ENCODE measurements at regions not wholly inside any gene's neighbourhood (a gene's known extent, or its start where the extent isn't known, plus 50 kb on each side); places are given as distances from the start of the nearest gene placed in this dataset.

GRCh38 chr2:149702571-149702970 is 115.0 kb upstream of the MMADHC start:
- FAIRE-seq (no peak), DNase-seq (ENCODE audit: extremely low read depth in 1 of 4, low spot score in 3 of 4) (no peak), ATAC-seq (no peak)
- Histone ChIP-seq H3K9me1 (ENCODE audit: control insufficient read depth, insufficient read depth, low read length) (no peaks in the 10 kb centered on the region), H3K4me3 (no peak overlapping the region), H3K9me3 (replicated peaks; ENCODE audit: control insufficient read depth, insufficient read depth, low read depth, low read length) (no peaks in the 10 kb centered on the region), H4K20me1 (replicated peaks; ENCODE audit: control insufficient read depth, insufficient read depth, low read length) (no peaks in the 10 kb centered on the region), H3K4me1 (replicated peaks in 1 of 2; ENCODE audit: control insufficient read depth in 2 of 2, insufficient read depth in 2 of 2, low read length in 2 of 2) (no peaks in the 10 kb centered on the region), H2AFZ (ENCODE audit: low read depth, low read length) (no peak overlapping the region), H3K27me3 (ENCODE audit: control insufficient read depth in 2 of 2, insufficient read depth in 2 of 2, low read length in 2 of 2) (no peaks in the 10 kb centered on the region), H3K27ac (ENCODE audit: extremely low read depth, low read depth, low read length) (no peak overlapping the region), H3K79me2 (ENCODE audit: control insufficient read depth, insufficient read depth, low read length) (no peaks in the 10 kb centered on the region), H3K36me3 (ENCODE audit: control insufficient read depth, insufficient read depth, low read length) (no peaks in the 10 kb centered on the region), H3K9ac (ENCODE audit: insufficient read depth in 1 of 2, low read depth in 2 of 2, low read length in 2 of 2) (no peak overlapping the region), H3K4me2 (ENCODE audit: insufficient read depth, low read length) (no peak overlapping the region)
- no TSS peak for BruUV-seq (replicated peaks)
- in situ Hi-C loops (cut with MboI): no loop called here
- WGBS (ENCODE audit: insufficient coverage, low coverage, missing lambda C conversion rate): 1% methylated on average over 4 of the region's 4 CpGs
- ChIA-PET POLR2A (no interaction called here), CTCF (ENCODE audit: low intra/inter-chr PET ratio) (no interaction called here)
- intact Hi-C loops (cut with micrococcal nuclease): no loop called here
- TF ChIP-seq ZNF766 (CRISPR knock-in tag; conservative IDR thresholded peaks at IDR 0.05) (no peak), TFE3 (CRISPR knock-in tag; IDR thresholded peaks at IDR 0.05) (no peak), STAT5B (CRISPR knock-in tag; IDR thresholded peaks at IDR 0.05) (no peak), ZMIZ1 (IDR thresholded peaks at IDR 0.05; ENCODE audit: low read depth in 2 of 2, low read length in 2 of 2) (no peak), CUX1 (CRISPR knock-in tag; IDR thresholded peaks at IDR 0.05) (no peak), ARID1B (IDR thresholded peaks at IDR 0.05) (no peak), ZBTB17 (CRISPR knock-in tag; IDR thresholded peaks at IDR 0.05) (no peak), LCOR (CRISPR knock-in tag; IDR thresholded peaks at IDR 0.05) (no peak), ZNF586 (CRISPR knock-in tag; conservative IDR thresholded peaks at IDR 0.05) (no peak), ZC3H11A (IDR thresholded peaks at IDR 0.05; ENCODE audit: low read depth, low read length) (no peak), ZKSCAN3 (CRISPR knock-in tag; IDR thresholded peaks at IDR 0.05) (no peak)

Data from K562 (cell line).